ENCODE measurements at regions not wholly inside any gene's neighbourhood (a gene's known extent, or its start where the extent isn't known, plus 50 kb on each side); places are given as distances from the start of the nearest gene placed in this dataset.

DNA sequence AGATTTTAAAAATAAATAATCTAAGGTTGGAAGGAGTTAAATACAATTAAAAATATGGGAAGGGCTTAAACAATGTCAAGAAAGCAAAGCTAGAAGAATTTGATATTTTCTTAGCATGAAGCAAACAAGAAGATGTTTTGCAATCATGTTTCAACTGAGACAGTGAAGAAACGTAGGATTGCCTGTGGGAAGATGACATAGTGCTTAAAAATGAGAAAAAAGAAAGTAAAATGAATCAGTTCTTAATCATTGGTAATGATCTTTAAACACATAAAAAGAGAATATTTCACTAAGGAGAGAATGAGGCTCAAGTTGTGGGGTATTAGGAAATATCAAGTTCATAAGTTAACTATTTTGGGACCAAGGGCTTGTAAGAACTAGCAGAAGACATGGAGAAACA lies 855.0 kb downstream of the METTL15 start:
- TF ChIP-seq CTCF (IDR thresholded peaks at IDR 0.05; ENCODE audit: insufficient read depth, low read length, poor library complexity, severe bottlenecking) (no peak), EZH2phosphoT487 (conservative IDR thresholded peaks at IDR 0.05; ENCODE audit: low read length) (no peak)

Measured in SU-DHL-6 (cell line).